Activated CD4-positive, CD25-positive, alpha-beta regulatory T cell treated with anti-CD3 and anti-CD28 coated beads, Interleukin-2, amount 50 U/mL, for 24 hours (primary cell): ENCODE measurements at regions not wholly inside any gene's neighbourhood (a gene's known extent, or its start where the extent isn't known, plus 50 kb on each side); places are given as distances from the start of the nearest gene placed in this dataset.
A peak's percentile ranks its signal among the peaks of the same experiment; 100 is the strongest.
"Not testable (repeated sequence)": the region's sequence is repeated elsewhere in the genome, so short reads cannot be mapped to it uniquely, and the experiment has no call there.

Source experiments
- ATAC-seq, 2 donors: fragments of 150-1000 bp; cut with Tn5 transposase; one replicate each; pipeline ENCODE4 v1.10.0; 2021; ENCODE audit warnings: mild to moderate bottlenecking in 1 of 2, moderate library complexity in 1 of 2

DNA sequence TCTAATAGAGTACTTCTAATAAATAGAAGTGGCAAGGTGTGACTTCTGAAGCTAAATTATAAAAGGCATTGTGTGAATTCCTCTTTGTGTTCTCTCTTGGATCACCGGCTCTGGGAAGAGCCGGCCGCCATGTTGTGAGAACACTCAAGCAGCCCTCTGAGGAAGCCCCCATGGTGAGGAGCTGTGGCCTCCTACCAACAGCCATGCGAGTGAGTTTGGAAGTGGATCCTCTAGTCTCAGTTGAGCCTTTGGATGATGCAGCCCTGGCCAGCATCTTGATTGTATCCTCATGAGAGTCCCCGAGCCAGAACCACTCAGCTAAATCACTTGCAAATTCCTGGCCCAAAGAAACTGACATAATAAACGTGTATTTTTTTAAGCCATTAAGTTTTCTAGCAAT lies 94.5 kb upstream of the CARD11 start:
- no peak for ATAC-seq

DNA sequence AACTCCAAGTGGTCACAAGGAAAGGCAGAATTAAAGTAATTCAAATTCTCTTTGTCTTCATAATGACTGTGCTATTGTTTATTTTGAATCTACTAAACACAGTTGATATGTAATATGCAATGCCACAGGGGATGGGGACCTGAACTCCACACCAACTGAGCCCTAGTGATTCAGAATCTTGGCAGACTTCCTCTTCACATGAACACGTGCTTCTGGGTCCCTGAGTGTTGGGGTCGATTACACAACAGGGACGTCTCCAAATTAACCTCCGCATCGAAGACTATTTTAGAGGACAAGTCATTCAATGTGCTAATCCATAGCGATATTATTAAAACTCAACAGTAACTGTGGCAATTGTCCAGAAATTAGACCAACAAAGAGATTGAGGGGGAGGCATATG lies 95.3 kb upstream of the CARD11 start:
- no peak for ATAC-seq

DNA sequence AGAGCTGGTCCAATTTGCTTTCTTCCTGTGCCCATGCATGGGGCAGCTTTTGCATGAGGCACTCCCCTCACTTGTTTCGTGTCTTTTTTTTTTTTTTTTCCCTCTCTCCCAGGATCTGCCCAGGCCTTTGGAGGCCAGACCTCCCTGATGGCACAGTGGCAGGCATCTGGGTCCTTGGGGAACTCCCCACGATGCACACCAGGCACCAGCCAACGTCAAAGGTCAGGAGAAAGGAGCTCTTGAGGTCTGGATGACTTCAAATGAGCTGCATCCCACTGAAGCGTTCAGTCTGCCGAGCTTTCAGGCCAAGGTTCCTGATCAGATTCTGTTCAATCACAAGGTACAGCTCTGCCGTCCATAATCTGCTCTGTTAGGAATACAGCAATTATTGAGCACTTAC lies 97.2 kb upstream of the CARD11 start:
- no peak for ATAC-seq

DNA sequence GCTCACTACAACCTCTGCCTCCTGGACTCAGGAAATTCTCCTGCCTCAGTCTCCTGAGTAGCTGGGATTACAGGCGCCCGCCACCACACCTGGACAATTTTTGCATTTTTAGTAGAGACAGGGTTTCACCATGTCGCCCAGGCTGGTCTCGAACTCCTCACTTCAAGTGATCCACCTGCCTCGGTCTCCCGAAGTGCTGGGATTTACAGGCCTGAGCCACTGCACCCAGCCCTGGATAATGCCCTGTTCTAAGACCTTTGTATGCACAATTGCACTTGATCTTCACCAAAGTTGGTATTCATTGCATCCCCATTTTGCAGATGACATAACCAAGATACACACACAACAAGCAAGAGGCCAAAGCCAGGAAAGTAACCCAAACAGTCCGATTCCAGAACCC lies 97.7 kb upstream of the CARD11 start:
- ATAC-seq = no peak

DNA sequence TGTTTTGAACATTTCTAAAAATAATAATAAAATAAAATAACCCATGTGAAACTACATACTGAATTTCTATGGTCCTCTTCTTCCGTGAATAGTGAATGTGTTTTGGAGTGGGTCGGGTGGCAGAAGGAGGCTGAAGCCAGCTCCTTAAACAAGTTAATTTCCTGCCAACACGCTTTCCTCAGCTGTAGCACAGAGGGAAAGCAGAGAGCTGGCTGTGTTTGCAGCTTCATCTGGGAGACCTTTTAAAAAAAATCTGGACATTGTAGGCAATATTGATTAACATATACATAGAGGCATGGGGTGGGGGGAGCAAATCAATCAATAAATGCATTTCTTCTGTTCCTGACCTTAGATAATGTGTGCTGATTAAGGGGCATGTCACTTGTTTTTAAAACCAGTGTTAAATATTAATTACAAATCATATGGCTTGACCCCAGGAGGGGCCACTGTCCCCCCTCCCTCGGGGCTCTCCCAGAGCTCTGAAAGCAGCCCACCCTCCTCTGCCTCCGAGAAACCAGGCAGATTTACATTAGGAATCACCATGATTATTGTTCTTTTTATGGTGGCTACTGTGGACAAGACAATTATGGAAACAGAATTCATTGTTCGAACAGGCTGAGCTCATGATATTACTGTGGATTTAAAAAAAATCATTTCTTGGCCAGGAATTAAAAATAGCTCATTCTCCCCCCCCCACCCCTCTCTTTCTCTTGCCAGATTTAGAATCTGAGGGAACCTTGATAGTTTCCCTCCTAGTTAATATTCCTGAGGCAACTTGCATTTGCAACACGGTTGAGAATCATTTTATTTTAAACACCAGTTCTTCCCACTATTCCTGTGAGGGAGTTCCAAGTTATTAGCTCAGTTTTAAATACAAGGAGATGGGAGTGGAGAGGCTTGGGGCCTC lies 100.5 kb upstream of the CARD11 start:
- no peak for ATAC-seq

DNA sequence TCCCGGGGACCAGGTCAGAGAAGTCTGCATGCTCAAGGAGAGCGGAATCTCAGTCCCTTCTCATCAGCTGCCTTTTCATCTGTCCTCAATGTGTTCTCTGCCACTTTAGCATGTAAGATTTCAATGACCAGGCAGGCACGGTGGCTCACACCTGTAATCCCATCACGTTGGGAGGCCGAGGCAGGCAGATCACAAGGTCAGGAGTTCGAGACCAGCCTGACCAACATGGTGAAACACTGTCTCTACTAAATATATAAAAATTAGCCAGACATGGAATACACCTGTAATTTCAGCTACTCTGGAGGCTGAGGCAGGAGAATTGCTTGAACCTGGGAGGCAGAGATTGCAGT lies 101.1 kb upstream of the CARD11 start:
- ATAC-seq = not testable (repeated sequence)

DNA sequence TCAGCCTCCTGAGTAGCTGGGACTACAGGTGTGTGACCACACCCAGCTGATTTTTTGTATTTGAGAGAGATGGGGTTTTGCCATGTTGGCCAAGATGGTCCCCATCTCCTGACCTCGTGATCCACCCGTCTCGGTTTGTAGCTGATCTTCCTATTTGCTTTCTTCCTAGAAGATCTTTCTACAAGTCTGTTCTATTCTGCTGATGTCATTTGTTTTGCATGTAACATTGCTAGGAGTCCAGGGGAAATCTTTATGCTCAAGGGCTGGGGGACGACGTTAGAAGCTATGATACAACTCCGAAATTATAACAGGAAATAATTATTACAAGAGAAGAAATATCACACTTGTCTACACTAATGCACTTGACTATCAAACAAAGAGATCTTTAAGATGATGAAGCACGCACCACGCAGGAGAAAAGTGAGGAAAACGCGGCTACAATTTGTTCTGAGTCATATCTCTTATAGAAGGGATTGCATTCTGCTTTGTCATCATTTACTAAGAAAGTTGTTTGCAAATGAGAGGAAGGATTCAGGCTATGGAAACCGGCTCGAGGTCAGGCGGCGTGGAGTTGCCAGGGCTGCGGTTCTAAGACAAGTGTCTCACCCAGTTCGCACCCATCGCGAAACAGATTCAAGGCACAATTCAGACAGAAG lies 103.0 kb upstream of the CARD11 start:
- no peak for ATAC-seq

DNA sequence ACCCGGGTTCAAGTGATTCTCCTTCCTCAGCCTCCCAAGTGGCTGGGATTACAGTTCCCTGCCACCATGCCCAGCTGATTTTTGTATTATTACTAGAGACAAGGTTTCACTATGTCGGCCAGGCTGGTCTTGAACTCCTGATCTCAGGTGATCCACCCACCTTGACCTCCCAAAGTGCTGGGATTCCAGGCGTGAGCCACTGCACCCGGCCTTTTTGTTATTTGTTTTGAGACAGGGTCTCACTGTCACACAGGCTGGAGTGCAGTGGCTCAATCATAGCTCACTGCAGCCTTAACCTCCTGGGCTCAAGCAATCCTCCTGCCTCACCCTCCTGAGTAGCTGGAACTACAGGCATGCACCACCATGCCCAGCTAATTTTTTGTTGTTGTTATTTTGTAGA lies 104.8 kb upstream of the CARD11 start:
- not testable (repeated sequence) for ATAC-seq

DNA sequence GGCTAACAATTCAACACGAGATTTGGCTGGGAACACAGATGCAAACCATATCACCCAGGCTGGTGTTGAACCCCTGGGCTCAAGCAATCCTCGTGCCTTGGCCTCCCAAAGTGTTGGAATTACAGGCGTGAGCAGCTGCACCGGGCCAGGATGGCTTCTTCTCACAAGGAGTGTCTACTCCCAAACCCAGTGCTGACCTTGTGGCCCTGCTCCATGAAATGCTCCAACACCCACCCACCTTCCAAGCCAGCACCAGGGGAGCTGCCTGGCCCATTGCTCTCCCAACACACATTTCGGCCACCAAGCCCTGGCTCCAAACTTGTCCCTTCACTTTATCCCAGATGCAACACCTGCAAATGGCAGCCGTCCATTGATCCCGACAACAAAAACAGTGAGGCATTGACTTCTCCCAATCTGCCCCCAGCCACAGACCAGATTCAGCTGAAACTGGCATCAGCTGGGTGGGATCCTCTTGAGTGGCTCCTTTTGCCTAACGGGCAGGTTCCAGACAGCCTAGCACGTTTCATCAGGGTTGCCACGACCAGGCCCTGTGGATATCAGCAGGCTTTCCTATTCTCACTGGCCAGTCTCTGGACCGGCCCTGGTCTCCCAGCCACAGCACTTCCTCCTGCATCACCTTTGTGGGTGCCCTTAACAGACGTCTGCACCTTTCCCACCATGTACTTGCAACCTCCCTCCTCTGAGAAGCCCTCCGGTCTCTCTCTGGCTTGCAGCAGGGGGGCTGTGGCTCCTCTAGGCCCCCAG lies 105.7 kb upstream of the CARD11 start:
- ATAC-seq = no peak

DNA sequence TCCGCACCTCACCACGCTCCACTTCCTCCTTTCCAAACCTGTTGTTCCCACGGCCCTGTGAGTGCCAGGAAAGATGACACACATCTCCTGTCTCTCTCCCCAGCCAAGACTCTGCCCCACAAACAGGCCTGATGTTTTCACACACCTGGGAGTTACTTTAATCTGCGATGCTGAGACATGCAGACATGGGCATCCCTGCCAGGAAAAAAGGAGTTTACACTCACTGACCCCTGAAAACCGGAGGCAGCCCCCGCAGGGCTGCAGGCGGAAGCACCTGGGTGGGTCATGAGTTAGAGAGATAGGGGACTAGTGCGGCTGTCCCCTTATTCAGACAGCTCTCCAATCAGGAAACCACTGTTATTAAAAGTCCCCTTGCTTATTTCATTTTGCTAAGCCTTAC lies 106.4 kb upstream of the CARD11 start:
- ATAC-seq = no peak

DNA sequence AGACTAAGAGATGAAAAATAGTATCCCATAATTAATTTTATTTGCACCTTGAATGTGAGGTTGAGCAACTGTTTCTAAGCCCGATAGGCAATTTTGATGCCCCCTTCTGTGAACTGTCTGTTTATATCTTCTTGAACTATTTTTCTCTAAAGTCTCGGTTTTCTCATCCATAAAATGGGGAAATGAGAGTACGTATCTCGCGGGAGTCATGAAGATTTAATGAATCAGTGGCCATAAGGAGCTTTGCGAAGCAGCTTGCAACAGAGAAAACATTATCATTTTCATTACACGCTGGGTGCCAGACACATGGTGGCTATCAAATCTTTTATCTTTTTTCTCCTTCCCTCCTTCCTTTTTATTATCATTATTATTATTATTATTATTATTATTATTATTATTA lies 108.1 kb upstream of the CARD11 start:
- ATAC-seq = no peak

DNA sequence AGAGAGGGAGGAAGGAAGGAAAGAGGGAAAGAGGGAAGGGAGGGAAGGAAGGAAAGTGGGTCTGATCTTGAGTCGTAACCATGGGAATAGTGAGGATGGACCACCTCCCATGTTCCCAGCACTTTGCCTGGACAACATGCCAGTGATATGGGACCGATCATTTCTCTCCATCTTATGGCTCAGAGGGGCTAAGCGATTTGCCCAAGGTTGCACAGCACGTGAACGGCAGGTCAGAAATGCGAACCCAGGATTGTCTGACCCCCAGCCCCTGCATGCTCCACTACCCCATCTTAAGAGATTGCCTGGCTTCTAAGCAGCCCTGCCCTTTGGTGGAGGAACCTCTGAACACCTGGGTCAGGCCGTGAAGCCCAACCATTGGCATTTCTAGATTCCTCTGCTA lies 109.0 kb upstream of the CARD11 start:
- no peak for ATAC-seq

DNA sequence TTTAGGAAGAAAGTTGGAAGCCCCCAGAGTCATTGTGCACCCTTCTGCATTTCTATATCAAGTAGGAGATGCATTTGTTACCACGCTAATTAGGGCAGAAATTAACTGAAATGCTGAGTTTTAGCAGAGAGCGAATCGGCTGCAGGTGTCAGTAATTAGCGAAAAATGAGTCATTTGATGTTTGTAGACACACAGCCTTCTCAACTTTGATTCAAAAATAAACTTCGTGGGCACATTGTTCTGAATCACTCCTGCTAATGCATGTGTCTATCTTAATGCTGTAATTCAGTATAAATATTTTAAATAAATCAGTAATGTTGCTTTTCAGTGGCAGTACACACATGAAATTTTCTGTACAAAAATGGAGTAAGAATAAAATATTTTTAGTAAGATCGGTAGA lies 109.5 kb upstream of the CARD11 start:
- peak; percentile 64 to 78 for ATAC-seq

DNA sequence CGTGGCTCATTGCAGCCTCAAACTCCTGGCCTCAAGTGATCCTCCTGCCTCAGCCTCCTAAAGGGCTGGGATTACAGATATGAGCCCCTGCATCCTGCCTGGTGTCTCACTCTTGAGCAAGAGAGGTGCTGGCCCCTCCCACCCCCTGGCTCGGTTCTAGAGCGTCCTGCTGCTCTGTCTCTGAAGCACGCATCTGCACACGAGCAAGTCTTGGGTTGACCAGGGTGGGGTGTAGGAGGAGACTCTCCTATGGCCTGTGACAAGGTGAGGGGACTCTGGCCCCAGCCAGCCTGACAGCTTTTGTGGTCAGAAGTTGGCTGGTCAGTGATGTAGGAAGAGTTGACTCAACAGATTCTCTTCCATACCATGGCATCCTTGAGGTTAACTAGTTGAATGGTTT lies 110.7 kb upstream of the CARD11 start:
- no peak for ATAC-seq

DNA sequence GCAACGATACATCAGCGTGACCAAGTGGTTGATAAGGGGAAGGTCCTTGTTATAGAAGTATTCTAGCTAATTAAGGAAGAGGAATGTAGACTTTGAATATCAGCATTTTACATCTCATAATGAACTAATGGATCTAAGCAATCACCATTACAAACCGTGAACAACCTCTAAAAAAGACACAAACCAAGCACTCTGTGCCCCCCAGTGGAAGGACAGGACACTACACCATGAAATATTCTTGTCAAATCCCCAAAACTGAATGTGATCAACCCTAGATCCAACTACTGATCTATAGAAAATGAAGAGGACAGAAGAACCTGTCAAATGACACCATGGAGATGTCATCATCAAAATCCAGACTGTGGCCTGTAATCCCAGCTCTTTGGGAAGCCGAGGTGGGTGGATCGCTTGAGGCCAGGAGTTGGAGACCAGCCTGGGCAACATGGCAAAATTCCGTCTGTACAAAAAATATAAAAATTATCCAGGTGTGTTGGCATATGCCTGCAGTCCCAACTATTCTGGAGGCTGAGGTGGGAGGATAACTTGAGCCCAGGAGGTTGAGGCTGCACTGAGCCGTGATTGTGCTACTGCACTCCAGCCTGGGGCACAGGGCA lies 111.3 kb upstream of the CARD11 start:
- peak in 1 of 2 donors; percentile 55 for ATAC-seq

DNA sequence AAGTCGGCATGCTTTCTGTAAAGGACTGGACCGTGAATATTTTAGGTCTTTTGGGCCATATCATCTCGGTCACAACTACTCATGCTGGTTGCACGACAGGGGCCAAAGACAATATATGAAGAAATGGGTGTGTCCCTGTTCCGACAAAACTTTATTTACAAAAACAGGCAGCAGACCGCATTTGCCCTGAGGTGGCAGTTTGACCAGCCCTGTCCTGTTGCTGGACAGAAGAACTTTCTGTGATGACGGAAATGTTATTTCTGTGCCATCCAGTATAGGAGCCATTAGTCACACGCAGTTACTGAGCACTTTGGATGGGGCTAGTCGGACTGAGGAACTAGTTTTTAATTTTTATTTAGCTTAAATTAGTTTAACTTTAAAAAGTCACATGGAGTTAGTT lies 112.8 kb upstream of the CARD11 start:
- no peak for ATAC-seq

DNA sequence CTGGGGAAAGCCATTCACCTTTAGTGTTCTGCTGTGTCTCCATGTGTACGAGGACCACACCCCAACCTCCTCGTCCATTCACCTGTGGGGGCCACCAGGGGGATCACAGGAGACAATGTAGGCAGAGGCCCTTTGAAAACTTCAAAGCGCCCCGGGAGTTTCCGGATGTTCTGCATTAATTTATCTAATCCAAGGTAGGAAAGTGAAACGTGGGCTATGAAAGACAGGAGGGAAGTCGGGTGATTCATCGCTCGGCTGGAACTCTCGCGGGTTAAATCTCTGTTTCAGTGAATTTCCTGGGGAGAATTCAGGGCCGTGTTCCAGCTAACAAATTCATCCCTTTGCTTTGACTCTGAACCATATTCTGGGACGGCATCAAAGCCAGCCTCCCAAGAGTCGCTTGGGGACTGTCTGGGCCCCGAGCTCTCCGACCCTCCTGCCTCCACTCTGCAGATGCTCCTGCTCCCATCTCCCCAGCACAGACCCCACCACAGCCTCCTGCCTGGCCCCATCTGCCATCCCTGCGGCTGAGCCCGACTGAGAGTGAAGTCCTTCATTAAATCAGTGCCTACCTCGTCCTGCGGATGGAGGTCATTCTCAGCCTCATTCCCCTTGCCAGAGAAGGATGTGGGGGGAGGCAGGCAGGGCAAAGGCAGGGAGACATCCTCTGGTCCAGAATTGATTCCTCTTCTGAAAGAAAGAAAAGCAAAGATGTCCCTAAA lies 114.1 kb upstream of the CARD11 start:
- no peak for ATAC-seq

DNA sequence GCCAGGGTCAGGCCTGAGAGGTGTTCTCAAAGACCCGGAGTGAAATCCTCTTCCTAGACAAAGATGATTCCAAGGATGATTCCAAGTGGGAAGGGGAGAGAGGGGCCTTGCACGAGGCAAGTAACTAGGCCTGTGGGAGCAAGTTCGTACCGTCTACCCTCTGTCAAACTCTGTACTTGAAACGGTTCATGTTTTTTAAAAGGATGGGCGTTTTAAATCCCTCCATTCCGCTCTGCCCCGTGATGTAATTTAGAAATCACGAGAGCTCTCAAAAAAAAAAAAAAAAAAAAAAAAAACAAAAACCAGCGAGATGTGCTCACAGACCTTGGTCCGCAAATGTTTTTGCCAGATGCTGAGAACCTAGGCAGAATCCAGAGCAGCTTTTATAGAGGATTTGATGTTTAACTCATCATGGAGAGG lies 114.7 kb upstream of the CARD11 start:
- ATAC-seq = no peak

DNA sequence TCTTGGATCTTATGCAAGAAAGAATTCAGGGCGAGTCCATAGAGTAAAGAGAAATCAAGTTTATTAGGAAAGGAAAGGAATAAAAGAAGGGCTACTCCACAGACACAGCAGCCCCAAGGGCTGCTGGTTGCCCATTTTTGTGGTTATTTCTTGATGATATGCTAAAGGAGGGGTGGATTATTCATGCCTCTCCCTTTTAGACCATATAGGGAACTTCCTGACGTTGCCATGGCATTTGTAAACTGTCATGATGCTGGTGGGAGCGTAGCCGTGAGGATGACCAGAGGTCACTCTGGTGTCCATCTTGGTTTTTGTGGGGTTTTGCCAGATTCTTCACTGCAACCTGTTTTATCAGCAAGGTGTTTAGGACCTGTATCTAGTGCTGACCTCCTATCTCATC lies 115.4 kb upstream of the CARD11 start:
- no peak for ATAC-seq

DNA sequence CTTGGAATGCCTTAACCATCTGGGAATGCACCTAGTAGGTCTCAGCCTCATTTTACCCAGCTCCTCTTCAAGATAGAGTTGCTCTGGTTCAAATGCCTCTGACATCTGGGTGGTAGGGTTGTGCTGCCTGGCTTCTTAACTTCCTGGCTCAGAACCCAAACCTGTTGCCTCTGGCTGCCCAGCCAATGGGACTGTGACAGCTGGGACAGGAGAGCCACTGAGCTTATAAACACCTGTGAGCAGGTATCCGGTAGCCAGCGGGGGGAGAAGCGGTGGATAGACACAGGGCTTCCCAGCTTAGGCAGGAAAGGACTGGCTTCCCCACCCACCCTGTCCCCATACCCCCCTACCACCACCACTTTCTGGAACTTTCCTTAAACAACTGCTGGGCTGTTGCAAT lies 115.8 kb upstream of the CARD11 start:
- no peak for ATAC-seq

DNA sequence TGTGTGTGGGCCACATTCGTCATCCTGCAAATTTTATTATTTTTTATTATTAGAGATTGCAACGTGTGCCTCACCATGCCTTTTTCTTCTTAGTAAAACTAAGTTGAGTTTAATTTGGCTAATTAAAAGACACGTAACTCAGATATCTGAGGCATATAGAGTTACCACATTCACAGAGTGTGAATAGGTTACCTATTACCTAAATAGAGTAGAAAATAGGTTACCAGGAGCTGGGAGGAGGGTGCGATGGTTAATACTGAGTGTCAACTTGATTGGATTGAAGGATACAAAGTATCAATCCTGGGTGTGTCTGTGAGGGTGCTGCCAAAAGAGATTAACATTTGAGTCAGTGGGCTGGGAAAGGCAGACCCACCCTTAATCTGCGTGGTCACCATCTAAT lies 116.3 kb upstream of the CARD11 start:
- not testable (repeated sequence) for ATAC-seq

DNA sequence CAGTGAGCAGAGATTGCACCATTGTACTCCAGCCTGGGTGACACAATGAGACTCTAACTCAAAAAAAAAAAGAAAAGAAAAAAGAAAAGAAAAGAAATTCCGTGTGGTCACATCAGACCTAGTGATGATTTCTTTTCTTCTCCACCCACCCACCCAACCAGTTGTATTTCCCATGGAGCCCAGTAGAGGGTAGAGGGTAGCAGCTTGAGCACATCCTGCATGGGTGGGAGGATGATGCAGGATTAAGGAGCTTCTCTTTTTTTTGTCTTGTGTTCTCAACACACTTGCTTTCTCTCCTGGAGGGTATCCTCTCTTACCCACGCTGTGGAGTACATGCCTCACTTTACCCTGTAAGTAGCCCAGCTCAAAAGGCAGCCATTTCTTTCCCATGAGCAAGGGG lies 118.6 kb upstream of the CARD11 start:
- no peak for ATAC-seq

DNA sequence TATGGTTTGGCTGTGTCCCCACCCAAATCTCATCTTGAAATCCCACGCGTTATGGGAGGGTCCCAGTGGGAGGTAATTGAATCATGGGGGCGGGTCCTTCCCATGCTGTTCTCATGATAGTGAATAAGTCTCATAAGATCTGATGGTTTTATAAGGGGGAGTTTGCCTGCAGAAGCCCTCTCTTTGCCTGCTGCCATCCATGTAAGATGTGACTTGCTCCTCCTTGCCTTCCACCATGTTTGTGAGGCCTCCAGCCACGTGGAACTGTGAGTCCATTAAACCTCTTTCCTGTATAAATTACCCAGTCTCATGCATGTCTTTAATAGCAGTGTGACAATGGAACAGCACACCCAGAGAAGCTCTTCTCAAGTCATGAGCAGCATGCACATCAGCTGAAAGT lies 119.1 kb upstream of the CARD11 start:
- ATAC-seq = not testable (repeated sequence)
